ENCODE measurements at regions not wholly inside any gene's neighbourhood (a gene's known extent, or its start where the extent isn't known, plus 50 kb on each side); places are given as distances from the start of the nearest gene placed in this dataset.

GRCh38 chr6:22830463-22830862 lies 261.1 kb downstream of the HDGFL1 start:
- Histone ChIP-seq H2AFZ (no peak overlapping the region), H3K9me2 (ENCODE audit: insufficient read depth) (no peaks in the 10 kb centered on the region), H3K9me3 (ENCODE audit: insufficient read depth, low read depth) (peaks cover 16% of the 10 kb centered on the region; the same call in 1 of the 2 replicates), H3F3A (ENCODE audit: insufficient read depth, low read depth) (peaks cover 29% of the 10 kb centered on the region), H3K79me2 (ENCODE audit: low read depth) (no peaks in the 10 kb centered on the region), H3K36me3 (ENCODE audit: low read depth) (no peaks in the 10 kb centered on the region), H3K27ac (no peak overlapping the region), H3K4me2 (no peak overlapping the region), H3K4me1 (replicated peaks; ENCODE audit: insufficient read depth) (peaks cover 37% of the 10 kb centered on the region), H4K20me1 (ENCODE audit: insufficient read depth) (no peaks in the 10 kb centered on the region), H3K27me3 (ENCODE audit: insufficient read depth, low read depth) (no peaks in the 10 kb centered on the region), H3K4me3 (no peak overlapping the region)
- no TSS peak for BruUV-seq (replicated peaks)
- ChIA-PET POLR2A (ENCODE audit: unreplicated experiment) (no interaction called here), CTCF (no interaction called here)
- TF ChIP-seq CTCF (conservative IDR thresholded peaks at IDR 0.05) (no peak), EZH2 (IDR thresholded peaks at IDR 0.05; ENCODE audit: low read depth) (no peak)
- intact Hi-C loops (cut with micrococcal nuclease; ENCODE audit: unreplicated experiment) = no loop called here
- no peak for DNase-seq

- Histone ChIP-seq H3K4me1 (replicated peaks; ENCODE audit: insufficient read depth) (peaks cover 13% of the 10 kb centered on the region), H3K4me2 (no peak overlapping the region), H3K27me3 (ENCODE audit: insufficient read depth, low read depth) (no peaks in the 10 kb centered on the region), H2AFZ (peak overlapping the region; percentile 54), H3K4me3 (no peak overlapping the region), H3K79me2 (ENCODE audit: low read depth) (no peaks in the 10 kb centered on the region), H3K9me2 (ENCODE audit: insufficient read depth) (no peaks in the 10 kb centered on the region), H3F3A (ENCODE audit: insufficient read depth, low read depth) (peaks cover 6% of the 10 kb centered on the region), H3K9me3 (ENCODE audit: insufficient read depth, low read depth) (0 out of 2 replicates have a peak, but pooled peaks cover under 1% of the 10 kb centered on the region), H3K27ac (no peak overlapping the region), H4K20me1 (ENCODE audit: insufficient read depth) (no peaks in the 10 kb centered on the region), H3K36me3 (ENCODE audit: low read depth) (no peaks in the 10 kb centered on the region)
- no peak for DNase-seq
- intact Hi-C loops (cut with micrococcal nuclease; ENCODE audit: unreplicated experiment) = no loop called here
- TF ChIP-seq CTCF (conservative IDR thresholded peaks at IDR 0.05) (no peak), EZH2 (IDR thresholded peaks at IDR 0.05; ENCODE audit: low read depth) (no peak)
- BruUV-seq (replicated peaks) = no TSS peak
- ChIA-PET CTCF (no interaction called here), POLR2A (ENCODE audit: unreplicated experiment) (no interaction called here)
Observed at GRCh38 chr6:22833191-22833590, 263.8 kb downstream of the HDGFL1 start.

GRCh38 chr6:22838345-22838744 lies 269.0 kb downstream of the HDGFL1 start:
- no peaks in the 10 kb centered on the region for H3K9me2 ChIP-seq (ENCODE audit: insufficient read depth)
- no peaks in the 10 kb centered on the region for H3F3A ChIP-seq (ENCODE audit: insufficient read depth, low read depth)
- H2AFZ ChIP-seq = no peak overlapping the region
- no TSS peak for BruUV-seq (replicated peaks)
- POLR2A ChIA-PET (ENCODE audit: unreplicated experiment) = interaction anchor here (0.7 kb wide), 1 partner anchor 1873 kb away, joined by 8 read pairs; no protein-coding TSS in a partner anchor
- no peak overlapping the region for H3K4me3 ChIP-seq
- H3K9me3 ChIP-seq (ENCODE audit: insufficient read depth, low read depth) = peaks cover 16% of the 10 kb centered on the region
- H3K27me3 ChIP-seq (ENCODE audit: insufficient read depth, low read depth) = no peaks in the 10 kb centered on the region
- TF ChIP-seq CTCF (conservative IDR thresholded peaks at IDR 0.05) (no peak), EZH2 (IDR thresholded peaks at IDR 0.05; ENCODE audit: low read depth) (no peak)
- H3K36me3 ChIP-seq (ENCODE audit: low read depth) = no peaks in the 10 kb centered on the region
- intact Hi-C loops (cut with micrococcal nuclease; ENCODE audit: unreplicated experiment) = no loop called here
- no peaks in the 10 kb centered on the region for H3K4me1 ChIP-seq (replicated peaks; ENCODE audit: insufficient read depth)
- no peak overlapping the region for H3K4me2 ChIP-seq
- CTCF ChIA-PET = no interaction called here
- DNase-seq = no peak
- no peak overlapping the region for H3K27ac ChIP-seq
- no peaks in the 10 kb centered on the region for H3K79me2 ChIP-seq (ENCODE audit: low read depth)
- no peaks in the 10 kb centered on the region for H4K20me1 ChIP-seq (ENCODE audit: insufficient read depth)
